Left lobe of liver (tissue), 2 donors: ENCODE measurements at regions not wholly inside any gene's neighbourhood (a gene's known extent, or its start where the extent isn't known, plus 50 kb on each side); places are given as distances from the start of the nearest gene placed in this dataset.

Experiments
- ATAC-seq: fragments of 200-7000 bp; cut with Tn5 transposase; one replicate; pipeline ENCODE4 v1.9.1; 2020; ENCODE audit warnings: mild to moderate bottlenecking, moderate library complexity
- DNase-seq: peaks from one replicate; pipeline ENCODE4 v3.0.0-alpha.2; 2020; ENCODE audit warnings: low spot score
- donor health status: DM: no; HTN: no; CAD: no; lungs with moderate emphysema.
- donor health status: DM: no; HTN: yes; CAD: no.

- ATAC-seq (no peak), DNase-seq (no peak)
Measured at GRCh38 chr5:101937041-101937440, 359.0 kb downstream of the SLCO4C1 start.

GRCh38 chr5:101935086-101935485 lies 361.0 kb downstream of the SLCO4C1 start:
- no peak for ATAC-seq
- DNase-seq = no peak

- DNase-seq (no peak), ATAC-seq (no peak)
Measured at GRCh38 chr5:101932599-101932998, 363.5 kb downstream of the SLCO4C1 start.

- ATAC-seq (no peak), DNase-seq (no peak)
Measured at GRCh38 chr5:101929628-101930027, 366.5 kb downstream of the SLCO4C1 start.

- ATAC-seq (no peak), DNase-seq (no peak)
Measured at GRCh38 chr5:101917166-101917565, 378.9 kb downstream of the SLCO4C1 start.

GRCh38 chr5:101915554-101915953 lies 380.5 kb downstream of the SLCO4C1 start:
- DNase-seq (no peak), ATAC-seq (no peak)

GRCh38 chr5:101904736-101905135 lies 391.3 kb downstream of the SLCO4C1 start:
- no peak for DNase-seq
- ATAC-seq = no peak

- ATAC-seq = no peak
- no peak for DNase-seq
Measured at GRCh38 chr5:101897914-101898313, 398.2 kb downstream of the SLCO4C1 start.

GRCh38 chr5:101894985-101895384 lies 401.1 kb downstream of the SLCO4C1 start:
- no peak for DNase-seq
- ATAC-seq = no peak

- ATAC-seq (no peak), DNase-seq (no peak)
Measured at GRCh38 chr5:101878190-101878589, 417.9 kb downstream of the SLCO4C1 start.

GRCh38 chr5:101877451-101877850 lies 418.6 kb downstream of the SLCO4C1 start:
- no peak for DNase-seq
- ATAC-seq = no peak

GRCh38 chr5:101866473-101866872 lies 429.6 kb downstream of the SLCO4C1 start:
- DNase-seq (no peak), ATAC-seq (no peak)

- DNase-seq (no peak), ATAC-seq (no peak)
Measured at GRCh38 chr5:101860563-101860962, 435.5 kb downstream of the SLCO4C1 start.

- ATAC-seq = no peak
- DNase-seq = no peak
Measured at GRCh38 chr5:101860145-101860544, 435.9 kb downstream of the SLCO4C1 start.

- no peak for ATAC-seq
Measured at GRCh38 chr5:101846496-101846895, 449.6 kb downstream of the SLCO4C1 start.

GRCh38 chr5:101843055-101843454 lies 453.0 kb downstream of the SLCO4C1 start:
- ATAC-seq = no peak

More at GRCh38 chr5:101846496-101846895, 449.6 kb downstream of the SLCO4C1 start:
- no peak for DNase-seq

GRCh38 chr5:101838435-101838834 lies 457.6 kb downstream of the SLCO4C1 start:
- no peak for ATAC-seq

More at GRCh38 chr5:101843055-101843454, 453.0 kb downstream of the SLCO4C1 start:
- no peak for DNase-seq

GRCh38 chr5:101829255-101829654 lies 466.8 kb downstream of the SLCO4C1 start:
- ATAC-seq (no peak), DNase-seq (no peak)

More at GRCh38 chr5:101838435-101838834, 457.6 kb downstream of the SLCO4C1 start:
- DNase-seq = no peak

GRCh38 chr5:101811466-101811865 lies 484.6 kb downstream of the SLCO4C1 start:
- DNase-seq (no peak), ATAC-seq (no peak)

GRCh38 chr5:101806410-101806809 lies 489.7 kb downstream of the SLCO4C1 start:
- DNase-seq = no peak
- no peak for ATAC-seq

GRCh38 chr5:101796427-101796826 lies 499.7 kb downstream of the SLCO4C1 start:
- DNase-seq = no peak
- ATAC-seq = no peak

GRCh38 chr5:101788797-101789196 lies 507.3 kb downstream of the SLCO4C1 start:
- no peak for ATAC-seq
- no peak for DNase-seq

GRCh38 chr5:101785090-101785489 lies 511.0 kb downstream of the SLCO4C1 start:
- no peak for DNase-seq

More at GRCh38 chr5:101785090-101785489, 511.0 kb downstream of the SLCO4C1 start:
- no peak for ATAC-seq
